Chondrocyte (in vitro differentiated cells): ENCODE measurements at regions not wholly inside any gene's neighbourhood (a gene's known extent, or its start where the extent isn't known, plus 50 kb on each side); places are given as distances from the start of the nearest gene placed in this dataset.

Experiments
- DNase-seq: peaks from one replicate; pipeline ENCODE4 v3.0.0; 2021; ENCODE audit warnings: mixed read lengths, low spot score
- H3K27ac Mint-ChIP-seq: one replicate; pipeline ENCODE4 v1.8.0; 2021; ENCODE audit warnings: mild to moderate bottlenecking, moderate library complexity, mixed read lengths; ENCODE audit not compliant: unreplicated experiment
- H3K27me3 Mint-ChIP-seq: 2 replicates; pipeline ENCODE4 v1.8.0; 2021; ENCODE audit warnings: low read depth, mixed read lengths
- H3K36me3 Mint-ChIP-seq: 2 replicates; pipeline ENCODE4 v1.8.0; 2021; ENCODE audit warnings: low read depth, mixed read lengths
- H3K4me1 Mint-ChIP-seq: 2 replicates; pipeline ENCODE4 v1.8.0; 2021; ENCODE audit warnings: low read depth, mild to moderate bottlenecking, mixed read lengths
- H3K4me3 Mint-ChIP-seq: one replicate; pipeline ENCODE4 v1.8.0; 2021; ENCODE audit warnings: mild to moderate bottlenecking, moderate library complexity, mixed read lengths; ENCODE audit not compliant: unreplicated experiment
- H3K9me3 Mint-ChIP-seq: 2 replicates; pipeline ENCODE4 v1.8.0; 2021; ENCODE audit warnings: low read depth, mixed read lengths
- TF ChIP-seq, protein P1 (sequence below): fragments of 200-600 bp; sonication (generic); IDR thresholded peaks from 2 replicates; pipeline ENCODE4 v1.5.0; 2021; ENCODE audit warnings: antibody characterized with exemption, mild to moderate bottlenecking, moderate library complexity

GRCh38 chr7:156180451-156181229 is 368.4 kb upstream of the SHH start:
- no peak overlapping the region for H3K27ac Mint-ChIP-seq
- no peaks in the 10 kb centered on the region for H3K4me1 Mint-ChIP-seq
- TF ChIP-seq, protein P1, sequence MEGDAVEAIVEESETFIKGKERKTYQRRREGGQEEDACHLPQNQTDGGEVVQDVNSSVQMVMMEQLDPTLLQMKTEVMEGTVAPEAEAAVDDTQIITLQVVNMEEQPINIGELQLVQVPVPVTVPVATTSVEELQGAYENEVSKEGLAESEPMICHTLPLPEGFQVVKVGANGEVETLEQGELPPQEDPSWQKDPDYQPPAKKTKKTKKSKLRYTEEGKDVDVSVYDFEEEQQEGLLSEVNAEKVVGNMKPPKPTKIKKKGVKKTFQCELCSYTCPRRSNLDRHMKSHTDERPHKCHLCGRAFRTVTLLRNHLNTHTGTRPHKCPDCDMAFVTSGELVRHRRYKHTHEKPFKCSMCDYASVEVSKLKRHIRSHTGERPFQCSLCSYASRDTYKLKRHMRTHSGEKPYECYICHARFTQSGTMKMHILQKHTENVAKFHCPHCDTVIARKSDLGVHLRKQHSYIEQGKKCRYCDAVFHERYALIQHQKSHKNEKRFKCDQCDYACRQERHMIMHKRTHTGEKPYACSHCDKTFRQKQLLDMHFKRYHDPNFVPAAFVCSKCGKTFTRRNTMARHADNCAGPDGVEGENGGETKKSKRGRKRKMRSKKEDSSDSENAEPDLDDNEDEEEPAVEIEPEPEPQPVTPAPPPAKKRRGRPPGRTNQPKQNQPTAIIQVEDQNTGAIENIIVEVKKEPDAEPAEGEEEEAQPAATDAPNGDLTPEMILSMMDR = no peak
- peaks cover 11% of the 10 kb centered on the region for H3K9me3 Mint-ChIP-seq
- H3K4me3 Mint-ChIP-seq = no peak overlapping the region
- peaks cover 1% of the 10 kb centered on the region for H3K27me3 Mint-ChIP-seq
- DNase-seq = no peak
- peaks cover 2% of the 10 kb centered on the region for H3K36me3 Mint-ChIP-seq

DNA sequence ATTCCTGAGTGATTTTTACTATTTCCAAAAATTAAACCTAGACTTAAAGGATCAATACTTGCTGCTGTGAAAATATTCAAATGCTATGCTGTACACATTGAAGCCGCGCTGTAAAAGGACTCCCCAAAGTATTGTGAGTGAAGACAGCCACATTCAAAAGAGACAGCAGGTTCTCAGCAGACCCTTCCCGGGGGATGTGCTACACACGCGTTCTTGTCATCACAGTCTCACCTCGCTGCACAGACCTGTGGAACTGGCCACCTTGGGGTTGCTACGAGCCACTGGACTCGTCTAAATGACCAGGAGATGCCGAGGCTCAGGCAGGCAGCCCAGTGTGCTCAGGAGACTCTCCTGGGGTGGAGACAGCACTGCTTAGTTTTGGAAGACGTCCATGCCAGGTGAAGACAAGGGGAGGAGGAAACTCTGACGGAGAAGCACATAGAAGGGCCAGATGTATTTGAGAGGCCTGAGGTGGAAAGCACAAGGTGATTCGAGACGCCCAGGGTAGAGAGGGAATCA is 367.7 kb upstream of the SHH start:
- Mint-ChIP-seq H3K4me3 (no peak overlapping the region), H3K9me3 (peaks cover 4% of the 10 kb centered on the region), H3K36me3 (no peaks in the 10 kb centered on the region), H3K4me1 (no peaks in the 10 kb centered on the region), H3K27ac (no peak overlapping the region), H3K27me3 (peaks cover 1% of the 10 kb centered on the region)
- no peak for DNase-seq
- TF ChIP-seq, protein P1 = no peak

GRCh38 chr7:156178857-156179256 is 366.6 kb upstream of the SHH start:
- Mint-ChIP-seq H3K27ac (no peak overlapping the region), H3K4me3 (no peak overlapping the region), H3K27me3 (peaks cover 1% of the 10 kb centered on the region), H3K9me3 (no peaks in the 10 kb centered on the region), H3K4me1 (no peaks in the 10 kb centered on the region), H3K36me3 (no peaks in the 10 kb centered on the region)
- TF ChIP-seq, protein P1 = no peak
- DNase-seq = peak; percentile 71

DNA sequence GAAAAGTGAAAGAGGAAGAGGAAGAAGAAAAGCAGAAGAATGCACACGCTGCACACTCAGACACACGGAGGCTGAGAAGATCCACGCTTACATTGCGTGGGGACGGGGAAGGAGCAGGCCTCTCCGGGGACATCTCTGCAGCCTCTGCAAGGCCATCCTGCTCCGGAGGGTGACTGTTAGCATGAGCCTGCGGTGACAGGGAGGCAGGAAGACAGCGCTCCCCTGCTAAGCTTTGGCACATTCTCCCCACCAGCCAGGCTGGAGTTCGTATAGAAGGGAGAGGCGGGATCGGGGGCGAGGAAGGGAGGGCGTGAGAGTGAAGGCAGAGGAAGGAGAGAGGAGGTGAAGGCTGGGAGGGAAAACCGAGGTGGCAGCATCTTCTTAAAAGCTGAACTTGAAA is 366.0 kb upstream of the SHH start:
- TF ChIP-seq, protein P1 = no peak
- DNase-seq = no peak
- Mint-ChIP-seq H3K27ac (no peak overlapping the region), H3K27me3 (peaks cover 4% of the 10 kb centered on the region), H3K9me3 (no peaks in the 10 kb centered on the region), H3K4me1 (no peaks in the 10 kb centered on the region), H3K4me3 (no peak overlapping the region), H3K36me3 (peaks cover 1% of the 10 kb centered on the region)

DNA sequence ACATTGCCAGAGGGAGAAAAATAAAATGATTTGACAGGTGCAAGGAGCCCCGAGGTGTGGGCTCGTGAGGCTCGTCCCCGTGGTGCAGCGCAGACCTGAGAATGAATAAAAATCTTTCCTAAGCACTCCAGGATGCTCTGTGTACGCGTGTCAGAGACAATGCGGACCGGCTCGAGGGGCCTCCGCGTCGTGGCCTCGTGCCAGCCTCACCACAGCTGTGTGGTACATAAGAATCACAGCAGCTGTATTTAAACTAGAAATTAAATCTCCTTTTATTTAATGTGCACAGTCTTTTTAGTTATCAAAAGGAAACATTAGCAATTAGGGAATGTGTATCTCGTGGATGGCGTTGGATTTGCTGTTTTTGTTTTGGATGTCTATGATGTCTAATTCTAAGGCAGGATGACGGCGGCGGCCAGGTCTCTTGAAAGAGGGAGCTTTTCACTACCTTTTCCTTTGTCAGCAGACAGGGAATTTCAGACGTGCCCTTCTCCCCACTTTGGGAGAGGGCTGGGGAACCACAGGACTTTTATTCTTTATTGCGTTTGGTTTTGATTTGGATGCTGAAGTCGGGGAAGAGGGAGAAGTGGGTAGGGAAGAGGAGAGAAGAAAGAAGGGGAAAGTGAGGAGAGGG is 365.3 kb upstream of the SHH start:
- H3K27ac Mint-ChIP-seq = no peak overlapping the region
- DNase-seq = no peak

More for the DNA sequence above, 365.3 kb upstream of the SHH start:
- Mint-ChIP-seq H3K4me3 (no peak overlapping the region), H3K9me3 (no peaks in the 10 kb centered on the region), H3K36me3 (peaks cover 1% of the 10 kb centered on the region), H3K4me1 (no peaks in the 10 kb centered on the region), H3K27me3 (peaks cover 8% of the 10 kb centered on the region)
- TF ChIP-seq, protein P1 = no peak
